NB4 (cell line): ENCODE measurements at regions not wholly inside any gene's neighbourhood (a gene's known extent, or its start where the extent isn't known, plus 50 kb on each side); places are given as distances from the start of the nearest gene placed in this dataset.
"Not testable (repeated sequence)": the region's sequence is repeated elsewhere in the genome, so short reads cannot be mapped to it uniquely, and the experiment has no call there.

Experiments
- DNase-seq: peaks from one replicate; pipeline ENCODE4 v3.0.0; 2010; ENCODE audit warnings: low read depth
- H3K4me3 ChIP-seq: one replicate; pipeline ENCODE4 v1.5.1; 2011; ENCODE audit warnings: mild to moderate bottlenecking, low read depth, low read length, moderate library complexity
- CTCF ChIP-seq: IDR thresholded peaks from one replicate; pipeline ENCODE4 v1.5.1; 2012; ENCODE audit warnings: low read depth, low read length
- MAX ChIP-seq: IDR thresholded peaks from 2 replicates; pipeline ENCODE4 v1.6.1; 2011; ENCODE audit warnings: low read depth, low read length
- MYC ChIP-seq: IDR thresholded peaks from 2 replicates; pipeline ENCODE4 v1.6.1; 2011; ENCODE audit warnings: low read depth, low read length
- POLR2A ChIP-seq: IDR thresholded peaks from 2 replicates; pipeline ENCODE4 v1.6.1; 2011; ENCODE audit warnings: mild to moderate bottlenecking; ENCODE audit not compliant: insufficient read length; ENCODE audit errors: extremely low read depth

- TF ChIP-seq MYC (no peak), POLR2A (no peak), MAX (no peak), CTCF (no peak)
- H3K4me3 ChIP-seq: no peak overlapping the region
- DNase-seq: no peak
Measured at GRCh38 chr9:110031511-110032173, 176.3 kb downstream of the C9orf152 start.

- not testable (repeated sequence) for DNase-seq, H3K4me3 ChIP-seq
Measured at GRCh38 chr9:110032532-110032931, 175.4 kb downstream of the C9orf152 start.

GRCh38 chr9:110033869-110034268, 174.1 kb downstream of the C9orf152 start:
- no peak for DNase-seq
- no peak overlapping the region for H3K4me3 ChIP-seq

GRCh38 chr9:110036286-110036685, 171.7 kb downstream of the C9orf152 start:
- no peak overlapping the region for H3K4me3 ChIP-seq
- no peak for TF ChIP-seq MYC
- no peak for TF ChIP-seq POLR2A
- no peak for TF ChIP-seq CTCF
- TF ChIP-seq MAX: no peak
- DNase-seq: no peak

More at GRCh38 chr9:110033869-110034268, 174.1 kb downstream of the C9orf152 start:
- TF ChIP-seq CTCF (no peak), MYC (no peak), POLR2A (no peak), MAX (no peak)

- TF ChIP-seq CTCF (no peak), POLR2A (no peak), MAX (no peak), MYC (no peak)
- DNase-seq: no peak
- no peak overlapping the region for H3K4me3 ChIP-seq
Measured at GRCh38 chr9:110040788-110041187, 167.2 kb downstream of the C9orf152 start.

GRCh38 chr9:110041452-110041851, 166.5 kb downstream of the C9orf152 start:
- no peak overlapping the region for H3K4me3 ChIP-seq
- DNase-seq: no peak
- TF ChIP-seq CTCF (no peak), MAX (no peak), POLR2A (no peak), MYC (no peak)
